ENCODE measurements at regions not wholly inside any gene's neighbourhood (a gene's known extent, or its start where the extent isn't known, plus 50 kb on each side); places are given as distances from the start of the nearest gene placed in this dataset.

- DNase-seq = no peak
- Histone ChIP-seq H3K27ac (no peak overlapping the region), H3K27me3 (no peaks in the 10 kb centered on the region), H3K4me3 (no peak overlapping the region), H3K4me1 (no peaks in the 10 kb centered on the region), H3K36me3 (no peaks in the 10 kb centered on the region), H3K9me3 (no peaks in the 10 kb centered on the region)
- TF ChIP-seq POLR2A (IDR thresholded peaks at IDR 0.05) = no peak
- intact Hi-C loops (cut with DNase I) = no loop called here
- no peak for ATAC-seq
- WGBS (ENCODE audit: insufficient coverage, low coverage, low lambda C conversion rate, missing lambda C conversion rate) = 97% methylated on average over 4 of the region's 4 CpGs
These were observed 189.7 kb downstream of the PPARGC1A start for GRCh38 chr4:23700197-23700596.

- ATAC-seq = no peak
- no peak for DNase-seq
- H3K4me1 ChIP-seq = no peaks in the 10 kb centered on the region
- intact Hi-C loops (cut with DNase I) = no loop called here
- no peaks in the 10 kb centered on the region for H3K36me3 ChIP-seq
- H3K27me3 ChIP-seq = no peaks in the 10 kb centered on the region
- H3K27ac ChIP-seq = no peak overlapping the region
- H3K4me3 ChIP-seq = no peak overlapping the region
- WGBS (ENCODE audit: insufficient coverage, low coverage, low lambda C conversion rate, missing lambda C conversion rate) = 77% methylated on average over 3 of the region's 3 CpGs
- no peak for TF ChIP-seq CTCF (IDR thresholded peaks at IDR 0.05)
- TF ChIP-seq POLR2A (IDR thresholded peaks at IDR 0.05) = no peak
- H3K9me3 ChIP-seq = no peaks in the 10 kb centered on the region
These were observed 192.1 kb downstream of the PPARGC1A start for GRCh38 chr4:23697722-23698121.

GRCh38 chr4:23697001-23697528, 192.8 kb downstream of the PPARGC1A start:
- intact Hi-C loops (cut with DNase I) = no loop called here
- Histone ChIP-seq H3K9me3 (no peaks in the 10 kb centered on the region), H3K27me3 (no peaks in the 10 kb centered on the region), H3K27ac (no peak overlapping the region), H3K36me3 (no peaks in the 10 kb centered on the region), H3K4me1 (no peaks in the 10 kb centered on the region), H3K4me3 (no peak overlapping the region)
- TF ChIP-seq POLR2A (IDR thresholded peaks at IDR 0.05) (no peak), CTCF (IDR thresholded peaks at IDR 0.05) (no peak)
- no peak for DNase-seq
- no peak for ATAC-seq
- WGBS (ENCODE audit: insufficient coverage, low coverage, low lambda C conversion rate, missing lambda C conversion rate) = 50% methylated on average over 1 of the region's 1 CpG

- 95% methylated on average over 3 of the region's 3 CpGs for WGBS (ENCODE audit: insufficient coverage, low coverage, low lambda C conversion rate, missing lambda C conversion rate)
- Histone ChIP-seq H3K4me1 (no peaks in the 10 kb centered on the region), H3K4me3 (no peak overlapping the region), H3K36me3 (no peaks in the 10 kb centered on the region), H3K27me3 (no peaks in the 10 kb centered on the region), H3K9me3 (no peaks in the 10 kb centered on the region), H3K27ac (no peak overlapping the region)
- TF ChIP-seq POLR2A (IDR thresholded peaks at IDR 0.05) (no peak), CTCF (IDR thresholded peaks at IDR 0.05) (no peak)
- no peak for DNase-seq
- ATAC-seq = no peak
- intact Hi-C loops (cut with DNase I) = no loop called here
These were observed 203.5 kb downstream of the PPARGC1A start for GRCh38 chr4:23686169-23686897.

GRCh38 chr4:23685471-23685870, 204.4 kb downstream of the PPARGC1A start:
- no peaks in the 10 kb centered on the region for H3K36me3 ChIP-seq
- TF ChIP-seq CTCF (IDR thresholded peaks at IDR 0.05) (no peak), POLR2A (IDR thresholded peaks at IDR 0.05) (no peak)
- H3K27ac ChIP-seq = no peak overlapping the region
- no peak for DNase-seq
- no peaks in the 10 kb centered on the region for H3K27me3 ChIP-seq
- no peaks in the 10 kb centered on the region for H3K4me1 ChIP-seq
- WGBS (ENCODE audit: insufficient coverage, low coverage, low lambda C conversion rate, missing lambda C conversion rate) = 56% methylated on average over 4 of the region's 4 CpGs
- no peak overlapping the region for H3K4me3 ChIP-seq
- intact Hi-C loops (cut with DNase I) = no loop called here
- no peak for ATAC-seq
- H3K9me3 ChIP-seq = no peaks in the 10 kb centered on the region
